ENCODE measurements at regions not wholly inside any gene's neighbourhood (a gene's known extent, or its start where the extent isn't known, plus 50 kb on each side); places are given as distances from the start of the nearest gene placed in this dataset.

GRCh38 chr1:24999426-24999825 is 69.3 kb upstream of the RUNX3 start:
- DNase-seq, result no peak

DNA sequence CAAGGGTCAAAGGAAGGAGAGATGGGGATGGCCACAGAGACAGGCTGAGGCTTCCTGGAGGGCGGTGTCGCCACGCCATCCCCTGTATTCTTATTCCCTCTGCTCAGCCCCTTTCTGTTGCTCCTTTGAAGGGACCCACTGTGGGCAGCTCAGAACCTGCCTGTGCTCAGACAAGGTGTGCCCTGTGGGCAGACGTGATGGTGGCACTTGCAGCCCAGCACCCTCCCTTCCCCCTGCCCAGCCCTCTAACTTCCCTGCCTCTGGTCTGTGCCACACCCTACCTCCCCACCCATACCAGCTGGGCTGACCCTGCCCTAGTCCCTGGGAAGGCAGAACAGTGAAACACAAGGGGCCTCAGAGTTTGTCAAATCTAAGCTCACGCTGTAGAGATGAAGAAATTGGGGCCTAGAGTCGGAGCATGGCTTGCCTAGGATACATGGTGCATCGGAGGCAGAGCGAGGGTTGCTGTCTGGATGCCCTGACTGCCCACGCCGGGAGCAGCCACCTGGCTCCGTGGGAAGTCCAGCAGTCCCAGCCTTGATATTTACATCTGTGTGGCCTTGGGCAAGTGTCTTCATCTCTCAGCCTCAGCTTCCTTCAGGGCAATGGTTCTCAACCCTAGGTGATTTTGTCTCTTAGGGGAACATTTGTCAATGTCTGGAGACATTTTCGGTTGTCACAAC is 68.6 kb upstream of the RUNX3 start:
- no peak for DNase-seq

GRCh38 chr1:24996983-24997893 is 67.2 kb upstream of the RUNX3 start:
- DNase-seq, result no peak

DNA sequence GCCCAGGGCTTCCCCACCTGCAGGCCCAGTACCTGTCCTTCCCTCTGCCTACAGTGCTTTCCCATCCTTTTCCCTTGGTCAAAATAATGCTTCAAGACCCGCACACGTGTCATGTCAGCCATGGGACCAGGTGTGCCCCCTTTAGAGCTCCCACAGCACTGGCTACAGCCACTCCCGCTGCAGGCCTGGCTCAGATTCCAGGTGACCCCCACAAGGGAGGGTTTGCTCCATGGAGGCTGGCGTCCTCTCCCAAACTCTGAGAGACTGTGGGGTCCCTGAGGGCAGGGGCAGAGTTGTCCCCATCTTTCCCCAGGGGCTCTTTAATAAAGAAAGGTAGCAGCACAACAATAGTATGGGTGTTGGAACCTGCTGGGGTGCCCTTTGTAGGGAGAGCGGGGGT is 66.4 kb upstream of the RUNX3 start:
- DNase-seq, result no peak

- no peak for DNase-seq
Observed at GRCh38 chr1:24995661-24996060, 65.6 kb upstream of the RUNX3 start.

GRCh38 chr1:24995140-24995539 is 65.1 kb upstream of the RUNX3 start:
- DNase-seq, result no peak

GRCh38 chr1:24993871-24994580 is 64.0 kb upstream of the RUNX3 start:
- DNase-seq, result no peak

DNA sequence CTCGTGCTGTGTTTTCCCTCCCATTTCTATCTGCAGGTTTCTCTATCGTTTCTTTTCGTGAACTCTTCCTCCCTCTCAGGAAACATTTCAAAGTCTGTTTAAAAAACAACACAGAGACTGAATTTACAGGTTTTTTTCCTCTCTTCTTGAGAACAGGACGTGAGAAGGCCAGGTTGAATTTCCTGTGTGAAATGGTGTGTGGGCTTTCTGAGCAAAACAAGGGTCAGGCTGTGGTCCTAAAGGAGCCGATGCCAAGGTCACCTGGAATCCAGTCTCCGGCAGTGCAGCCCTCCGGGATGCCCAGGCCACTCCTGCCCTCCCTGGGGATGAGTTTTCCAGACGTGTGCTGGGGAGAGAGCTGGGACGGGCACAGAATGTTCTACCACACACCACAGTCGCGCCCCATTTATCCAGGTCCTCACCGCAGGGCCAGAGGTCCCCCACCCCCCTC is 62.7 kb upstream of the RUNX3 start:
- no peak for DNase-seq

DNA sequence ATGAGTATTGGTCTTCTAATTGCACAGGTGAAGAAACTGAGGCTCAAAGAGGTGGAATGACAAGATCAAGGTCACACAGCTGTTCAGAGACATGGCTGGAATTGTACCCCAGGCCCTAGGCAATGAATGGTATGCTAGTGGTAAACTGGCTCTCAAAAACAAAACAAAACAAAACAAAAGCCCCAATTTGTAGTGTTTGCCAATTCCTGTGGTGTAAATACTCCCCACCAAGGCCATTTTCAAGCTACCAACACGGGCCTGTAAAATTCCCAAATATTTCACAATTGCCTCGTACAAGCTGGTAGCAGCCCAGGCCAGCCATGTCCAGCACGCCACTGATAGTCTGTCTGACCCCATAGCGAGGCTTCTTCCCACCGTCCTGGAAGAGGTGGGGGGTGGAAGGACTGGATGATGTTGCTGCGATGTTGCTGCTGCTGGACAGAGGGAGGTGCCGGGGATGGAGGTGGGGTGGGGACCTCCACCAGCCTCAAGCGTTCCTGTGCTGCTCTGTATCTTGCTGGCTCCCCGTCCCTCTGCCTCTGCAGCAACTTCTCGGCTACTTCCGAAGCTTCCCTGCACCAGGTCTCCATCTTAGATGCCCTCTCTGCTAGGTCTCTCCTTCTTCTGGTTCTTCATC is 62.2 kb upstream of the RUNX3 start:
- no peak for DNase-seq

DNA sequence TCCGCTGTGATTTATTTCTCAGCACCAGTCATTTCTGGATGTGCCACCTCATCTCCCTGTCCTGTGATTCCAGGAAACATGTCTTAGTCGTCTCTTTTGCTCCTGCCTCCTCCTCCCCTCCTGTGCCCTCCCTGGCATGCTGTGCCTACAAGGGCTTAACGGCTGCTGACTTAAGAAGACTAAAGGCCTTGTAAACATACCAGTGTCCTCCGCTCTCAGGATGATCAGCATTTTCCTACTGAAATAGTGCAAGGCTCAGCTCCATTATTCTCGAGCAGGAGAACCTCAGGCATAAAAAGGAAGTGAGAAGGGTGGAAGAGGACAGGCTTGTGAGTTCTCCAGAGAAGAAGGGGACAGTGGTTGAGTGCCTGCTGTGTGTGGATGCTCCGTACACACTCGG is 61.6 kb upstream of the RUNX3 start:
- no peak for DNase-seq

DNA sequence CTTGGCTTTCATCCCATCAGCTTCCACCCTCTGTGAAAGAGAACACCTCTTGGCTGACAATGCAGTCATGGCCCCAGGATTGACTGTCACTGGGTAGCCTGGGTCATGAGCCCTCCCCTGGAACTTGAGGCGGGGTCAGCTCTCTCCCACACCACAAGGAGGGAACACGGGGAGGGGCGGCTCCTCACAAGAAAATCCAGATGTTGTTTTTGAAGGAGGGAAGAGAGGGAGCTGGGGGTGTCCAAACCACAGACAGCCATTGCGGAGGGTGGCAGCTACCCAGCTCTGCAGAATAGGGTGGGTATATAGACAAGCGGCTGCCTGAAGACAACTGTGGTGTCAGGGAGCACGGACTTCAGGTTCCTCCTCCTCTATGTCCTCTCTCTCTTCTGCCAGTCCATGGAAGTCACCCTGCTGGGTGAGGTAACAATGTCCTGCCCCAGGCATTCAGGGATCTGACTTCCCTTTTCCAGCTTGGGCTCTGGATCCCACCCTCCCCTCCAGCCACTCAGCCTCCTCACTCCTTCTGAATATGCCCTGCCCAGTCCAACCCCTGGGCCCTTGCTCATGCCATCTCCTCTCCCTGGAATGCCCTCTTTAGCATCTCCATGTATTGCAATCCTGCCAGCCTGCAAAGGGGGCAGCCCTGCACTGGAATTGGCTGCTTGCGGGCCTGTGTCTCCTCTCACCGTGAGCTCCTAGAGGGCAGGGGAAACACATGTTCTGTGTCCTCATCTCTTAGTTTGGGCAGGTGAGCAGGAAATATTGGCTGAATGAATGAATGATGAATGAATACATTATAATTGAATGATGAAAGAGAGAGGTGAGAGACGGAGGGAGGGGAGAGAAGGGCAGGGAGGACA is 60.9 kb upstream of the RUNX3 start:
- no peak for DNase-seq

DNA sequence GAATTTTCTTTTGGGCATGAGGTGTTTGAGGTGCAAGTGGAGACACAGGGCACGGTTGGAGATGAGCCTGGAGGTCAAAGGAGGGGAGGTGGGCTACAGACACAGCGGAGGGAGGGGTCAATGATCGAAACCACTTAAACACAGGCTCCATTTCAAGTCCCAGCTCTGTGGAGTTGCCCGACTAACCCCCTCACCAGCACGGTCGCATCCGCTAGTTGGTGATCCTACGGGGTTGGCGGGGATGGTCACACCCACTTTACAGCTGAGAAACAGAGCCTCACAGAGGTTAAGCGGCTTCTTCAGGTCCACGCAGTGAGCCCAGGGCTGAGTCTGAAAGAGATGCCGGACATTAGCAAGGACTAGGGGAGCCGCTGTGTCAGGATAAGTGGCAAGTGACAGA is 60.1 kb upstream of the RUNX3 start:
- no peak for DNase-seq

DNA sequence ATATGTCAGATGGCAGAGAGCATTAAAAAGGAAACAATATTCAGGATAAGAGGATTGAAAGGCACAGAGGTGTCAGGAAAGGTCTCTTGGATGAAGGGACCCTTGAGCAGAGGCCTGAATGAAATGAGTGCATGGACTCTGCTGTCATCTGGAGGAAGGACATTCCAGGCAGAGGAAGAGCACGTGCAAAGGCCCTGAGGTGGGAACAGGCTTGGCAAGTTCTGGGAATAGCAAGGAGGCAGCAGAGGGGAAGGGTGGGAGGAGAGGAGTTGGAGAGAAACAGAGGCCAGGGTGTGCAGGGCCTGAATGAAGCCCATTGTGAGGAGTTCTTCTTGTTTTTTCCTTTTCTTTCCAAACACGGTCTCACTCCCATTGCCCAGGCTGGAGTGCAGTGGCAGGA is 59.0 kb upstream of the RUNX3 start:
- no peak for DNase-seq

GRCh38 chr1:24988558-24988912 is 58.5 kb upstream of the RUNX3 start:
- no peak for DNase-seq

GRCh38 chr1:24987875-24988557 is 57.9 kb upstream of the RUNX3 start:
- no peak for DNase-seq

GRCh38 chr1:24987424-24987823 is 57.3 kb upstream of the RUNX3 start:
- no peak for DNase-seq

DNA sequence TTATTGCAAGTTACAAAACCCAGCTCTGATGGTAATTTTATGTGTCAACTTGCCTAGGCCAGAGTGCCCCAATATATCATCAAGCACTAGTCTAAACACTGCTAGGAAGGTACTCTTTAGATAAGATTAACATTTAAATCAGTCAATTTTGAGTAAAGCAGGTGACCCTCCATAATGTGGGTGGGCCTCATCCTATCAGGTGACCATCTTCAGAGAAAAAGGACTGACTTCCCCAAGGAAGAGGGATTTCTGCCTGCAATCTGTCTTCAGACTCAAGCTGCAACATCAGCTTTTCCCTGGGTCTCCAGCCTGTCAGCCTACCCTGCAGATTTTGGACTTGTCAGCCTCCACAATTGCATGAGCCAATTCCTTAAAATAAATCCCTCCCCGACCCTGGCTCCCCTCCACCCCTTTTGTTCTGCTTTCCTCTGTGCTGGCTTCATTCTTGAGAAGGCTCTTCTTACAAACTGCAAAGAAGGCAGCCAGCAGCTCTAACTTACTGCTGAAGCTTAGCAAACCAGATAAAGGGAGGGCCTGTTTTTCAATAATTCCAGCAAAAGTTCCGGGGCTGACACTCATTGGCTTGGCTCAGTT is 56.4 kb upstream of the RUNX3 start:
- DNase-seq, result no peak

DNA sequence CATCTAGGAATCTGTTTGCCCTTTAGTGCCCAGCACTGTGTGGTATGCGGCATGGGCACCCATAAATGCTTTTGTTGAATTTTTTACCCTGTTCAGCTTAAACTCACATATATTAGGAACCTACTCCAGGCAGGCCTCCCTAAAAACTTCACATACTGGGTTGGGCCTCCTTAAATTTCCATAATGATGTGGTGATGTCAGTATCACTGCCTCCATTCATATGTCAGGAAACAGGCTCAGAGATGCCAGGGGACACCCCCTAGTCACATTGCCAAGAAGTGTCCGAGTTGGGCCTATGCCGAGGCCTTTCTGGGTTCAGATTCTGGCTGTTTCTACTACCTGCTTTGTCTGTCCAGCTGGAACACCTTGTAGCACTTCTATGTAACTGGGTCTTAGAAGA is 55.7 kb upstream of the RUNX3 start:
- no peak for DNase-seq

GRCh38 chr1:24984800-24985522 is 54.9 kb upstream of the RUNX3 start:
- DNase-seq, result no peak

GRCh38 chr1:24984300-24984699 is 54.2 kb upstream of the RUNX3 start:
- DNase-seq, result no peak

Data from midbrain (tissue), 1 donor.